ENCODE measurements at regions not wholly inside any gene's neighbourhood (a gene's known extent, or its start where the extent isn't known, plus 50 kb on each side); places are given as distances from the start of the nearest gene placed in this dataset.

DNA sequence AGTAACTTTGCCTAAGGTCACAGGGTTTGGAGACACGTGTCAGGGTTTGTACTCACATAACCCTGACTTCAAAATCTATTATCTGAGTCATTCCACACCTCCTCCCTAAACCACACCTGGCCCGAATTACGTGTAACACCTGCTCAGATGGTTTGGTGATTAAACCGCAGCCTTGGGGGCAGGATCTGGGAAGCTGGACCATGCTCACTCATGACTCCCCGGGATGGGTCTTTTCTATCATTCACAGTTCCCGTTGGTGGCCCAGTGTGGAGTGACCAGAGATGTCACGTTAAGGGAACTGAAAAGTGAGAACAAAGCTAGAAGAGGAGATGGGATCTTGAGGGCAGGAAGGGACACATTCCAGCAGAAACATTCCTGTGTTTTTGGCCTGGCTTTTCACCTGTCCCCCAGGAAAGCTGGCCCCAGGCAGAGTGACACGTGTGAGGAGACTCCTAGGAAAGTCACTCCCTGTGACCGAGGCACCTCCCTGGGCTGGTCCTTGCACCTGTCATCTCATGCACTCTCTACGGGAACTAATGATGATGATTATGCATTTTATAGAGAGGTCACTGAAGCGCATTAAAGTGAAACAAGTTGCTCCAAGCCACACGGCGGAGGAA lies 75.4 kb upstream of the POMGNT2 start:
- Histone ChIP-seq H3K36me3 (ENCODE audit: low read depth, low read length) (no peaks in the 10 kb centered on the region), H3K27ac (ENCODE audit: low read length) (peak overlapping the region; percentile 99), H4K20me1 (ENCODE audit: low read length) (no peaks in the 10 kb centered on the region), H3K4me1 (ENCODE audit: insufficient read depth, low read length) (peaks cover 55% of the 10 kb centered on the region), H3K9me3 (ENCODE audit: low read length) (no peaks in the 10 kb centered on the region), H3K79me2 (ENCODE audit: low read length) (no peaks in the 10 kb centered on the region), H2AFZ (ENCODE audit: low read length) (no peak overlapping the region), H3K27me3 (ENCODE audit: low read length) (no peaks in the 10 kb centered on the region), H3F3A (ENCODE audit: low read length, unreplicated experiment) (peaks cover 14% of the 10 kb centered on the region), H3K4me2 (ENCODE audit: low read length) (peak overlapping the region; percentile 36; the same call in 1 of the 2 replicates), H3K4me3 (ENCODE audit: low read length) (no peak overlapping the region), H3K9ac (ENCODE audit: low read length) (peak overlapping the region; percentile 93), H3K9me2 (replicated peaks; ENCODE audit: low read length) (no peaks in the 10 kb centered on the region)
- TF ChIP-seq EZH2 (IDR thresholded peaks at IDR 0.05; ENCODE audit: low read length, unreplicated experiment): no peak
- TF ChIP-seq EZH2phosphoT487 (IDR thresholded peaks at IDR 0.05; ENCODE audit: borderline replicate concordance, low read length): no peak
- TF ChIP-seq, protein P1, sequence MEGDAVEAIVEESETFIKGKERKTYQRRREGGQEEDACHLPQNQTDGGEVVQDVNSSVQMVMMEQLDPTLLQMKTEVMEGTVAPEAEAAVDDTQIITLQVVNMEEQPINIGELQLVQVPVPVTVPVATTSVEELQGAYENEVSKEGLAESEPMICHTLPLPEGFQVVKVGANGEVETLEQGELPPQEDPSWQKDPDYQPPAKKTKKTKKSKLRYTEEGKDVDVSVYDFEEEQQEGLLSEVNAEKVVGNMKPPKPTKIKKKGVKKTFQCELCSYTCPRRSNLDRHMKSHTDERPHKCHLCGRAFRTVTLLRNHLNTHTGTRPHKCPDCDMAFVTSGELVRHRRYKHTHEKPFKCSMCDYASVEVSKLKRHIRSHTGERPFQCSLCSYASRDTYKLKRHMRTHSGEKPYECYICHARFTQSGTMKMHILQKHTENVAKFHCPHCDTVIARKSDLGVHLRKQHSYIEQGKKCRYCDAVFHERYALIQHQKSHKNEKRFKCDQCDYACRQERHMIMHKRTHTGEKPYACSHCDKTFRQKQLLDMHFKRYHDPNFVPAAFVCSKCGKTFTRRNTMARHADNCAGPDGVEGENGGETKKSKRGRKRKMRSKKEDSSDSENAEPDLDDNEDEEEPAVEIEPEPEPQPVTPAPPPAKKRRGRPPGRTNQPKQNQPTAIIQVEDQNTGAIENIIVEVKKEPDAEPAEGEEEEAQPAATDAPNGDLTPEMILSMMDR (conservative IDR thresholded peaks at IDR 0.05; ENCODE audit: low read depth, low read length): no peak
- CTCF ChIA-PET: no interaction called here
- DNase-seq (peak; percentile 92), ATAC-seq (peak; percentile 4; the same call in 1 of the 2 replicates)
- POLR2A ChIA-PET (ENCODE audit: unreplicated experiment): interaction anchor here (0.6 kb wide), 1 partner anchor 1565 kb away, joined by 4 read pairs; no protein-coding TSS in a partner anchor
- BruUV-seq (replicated peaks): TSS peak; percentile 27
- intact Hi-C loops (cut with micrococcal nuclease): no loop called here

DNA sequence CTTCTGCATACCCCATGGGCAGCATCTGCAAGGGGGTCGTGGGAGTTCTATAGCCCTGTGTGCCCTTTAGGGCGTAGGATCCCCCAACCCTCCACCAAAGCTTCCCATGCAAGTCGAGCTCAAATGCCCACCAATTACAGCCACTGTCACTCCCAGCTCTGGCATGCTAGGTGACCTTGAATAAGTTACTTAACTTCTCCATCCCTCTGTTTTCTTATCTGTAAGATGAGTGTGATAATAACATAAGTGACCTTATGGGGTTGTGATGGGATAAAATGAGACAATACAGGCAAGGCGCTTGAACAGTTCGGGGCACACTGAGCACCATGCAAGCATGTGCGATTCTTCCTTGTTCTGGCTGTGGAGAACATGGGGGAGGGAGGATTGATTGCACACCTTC lies 74.8 kb upstream of the POMGNT2 start:
- ChIA-PET POLR2A (ENCODE audit: unreplicated experiment) (interaction anchor here (0.6 to 1.0 kb wide), 3 partner anchors 10 to 1565 kb away, joined by 4 to 9 read pairs (median 6); partner anchors contain the start of gene SNRK), CTCF (interaction anchor here (1.0 kb wide), 1 partner anchor 19 kb away, joined by 7 read pairs; no protein-coding TSS in a partner anchor)
- H3F3A ChIP-seq (ENCODE audit: low read length, unreplicated experiment): peaks cover 14% of the 10 kb centered on the region
- H2AFZ ChIP-seq (ENCODE audit: low read length): no peak overlapping the region
- TF ChIP-seq, protein P1 (conservative IDR thresholded peaks at IDR 0.05; ENCODE audit: low read depth, low read length): no peak
- TF ChIP-seq EZH2 (IDR thresholded peaks at IDR 0.05; ENCODE audit: low read length, unreplicated experiment): no peak
- no peak for TF ChIP-seq EZH2phosphoT487 (IDR thresholded peaks at IDR 0.05; ENCODE audit: borderline replicate concordance, low read length)
- H4K20me1 ChIP-seq (ENCODE audit: low read length): no peaks in the 10 kb centered on the region
- H3K4me1 ChIP-seq (ENCODE audit: insufficient read depth, low read length): peaks cover 49% of the 10 kb centered on the region
- intact Hi-C loops (cut with micrococcal nuclease): loop anchor here (1.0 kb wide), 1 partner anchor 106 kb away; the partner anchor contains the start of gene SNRK
- H3K4me2 ChIP-seq (ENCODE audit: low read length): peak overlapping the region; percentile 36
- peak overlapping the region; percentile 99 for H3K27ac ChIP-seq (ENCODE audit: low read length)
- no peaks in the 10 kb centered on the region for H3K9me3 ChIP-seq (ENCODE audit: low read length)
- no TSS peak for BruUV-seq (replicated peaks)
- H3K9me2 ChIP-seq (replicated peaks; ENCODE audit: low read length): no peaks in the 10 kb centered on the region
- DNase-seq: no peak
- no peak overlapping the region for H3K4me3 ChIP-seq (ENCODE audit: low read length)
- H3K27me3 ChIP-seq (ENCODE audit: low read length): no peaks in the 10 kb centered on the region
- peak overlapping the region; percentile 93 for H3K9ac ChIP-seq (ENCODE audit: low read length)
- no peaks in the 10 kb centered on the region for H3K79me2 ChIP-seq (ENCODE audit: low read length)
- ATAC-seq: no peak
- no peaks in the 10 kb centered on the region for H3K36me3 ChIP-seq (ENCODE audit: low read depth, low read length)

DNA sequence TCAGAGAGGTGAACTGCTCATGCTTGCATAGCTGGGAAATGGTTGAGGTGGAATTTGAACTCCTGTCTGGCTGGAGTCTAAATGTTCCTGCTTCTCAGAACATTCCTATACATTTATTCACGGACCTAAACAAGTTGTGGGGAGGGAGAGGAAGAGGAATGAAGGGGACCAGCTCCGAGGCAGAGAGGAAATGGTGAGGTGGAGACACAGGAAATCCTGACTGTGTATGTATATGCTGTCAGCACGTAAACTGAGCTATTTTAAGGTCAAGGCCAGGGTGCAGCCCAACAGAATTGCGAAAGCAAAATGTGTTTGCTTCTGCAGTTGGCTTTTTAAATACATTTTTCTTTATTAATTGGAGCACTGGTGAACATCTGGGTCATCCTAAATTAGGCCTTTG lies 74.1 kb upstream of the POMGNT2 start:
- no peak overlapping the region for H2AFZ ChIP-seq (ENCODE audit: low read length)
- H3F3A ChIP-seq (ENCODE audit: low read length, unreplicated experiment): peaks cover 14% of the 10 kb centered on the region
- H3K9me2 ChIP-seq (replicated peaks; ENCODE audit: low read length): no peaks in the 10 kb centered on the region
- no peaks in the 10 kb centered on the region for H3K9me3 ChIP-seq (ENCODE audit: low read length)
- peak overlapping the region; percentile 59 for H3K4me2 ChIP-seq (ENCODE audit: low read length)
- H3K27me3 ChIP-seq (ENCODE audit: low read length): no peaks in the 10 kb centered on the region
- DNase-seq: peak; percentile 97
- no TSS peak for BruUV-seq (replicated peaks)
- intact Hi-C loops (cut with micrococcal nuclease): loop anchor here (1.0 kb wide), 1 partner anchor 106 kb away; the partner anchor contains the start of gene SNRK
- H3K27ac ChIP-seq (ENCODE audit: low read length): peak overlapping the region; percentile 99
- H3K9ac ChIP-seq (ENCODE audit: low read length): peak overlapping the region; percentile 93
- ChIA-PET CTCF (interaction anchor here (1.0 kb wide), 1 partner anchor 18 kb away, joined by 7 read pairs; no protein-coding TSS in a partner anchor), POLR2A (ENCODE audit: unreplicated experiment) (interaction anchor here (0.6 to 1.0 kb wide), 5 partner anchors 11 to 686 kb away, joined by 3 to 9 read pairs (median 4); partner anchors contain the start of gene SNRK)
- H3K4me3 ChIP-seq (ENCODE audit: low read length): no peak overlapping the region
- no peaks in the 10 kb centered on the region for H3K36me3 ChIP-seq (ENCODE audit: low read depth, low read length)
- no peak for TF ChIP-seq EZH2 (IDR thresholded peaks at IDR 0.05; ENCODE audit: low read length, unreplicated experiment)
- no peaks in the 10 kb centered on the region for H3K79me2 ChIP-seq (ENCODE audit: low read length)
- peaks cover 43% of the 10 kb centered on the region for H3K4me1 ChIP-seq (ENCODE audit: insufficient read depth, low read length)
- no peaks in the 10 kb centered on the region for H4K20me1 ChIP-seq (ENCODE audit: low read length)
- peak; percentile 67 for ATAC-seq
